Omental fat pad (tissue), 3 donors: ENCODE measurements at regions not wholly inside any gene's neighbourhood (a gene's known extent, or its start where the extent isn't known, plus 50 kb on each side); places are given as distances from the start of the nearest gene placed in this dataset.
"Not testable (repeated sequence)": the region's sequence is repeated elsewhere in the genome, so short reads cannot be mapped to it uniquely, and the experiment has no call there.

Source experiments
- ATAC-seq: fragments of 150-250 bp; one replicate; pipeline ENCODE4 v1.9.1; 2016; ENCODE audit warnings: mild to moderate bottlenecking, moderate library complexity; ENCODE audit not compliant: low FRiP score
- DNase-seq: peaks from one replicate; pipeline ENCODE4 v3.0.0-alpha.2; 2019; ENCODE audit warnings: low spot score
- CTCF ChIP-seq, 3 donors: fragments of 450-650 bp; IDR thresholded peaks; one replicate each; pipeline ENCODE4 v1.5.1; 2016 to 2017; ENCODE audit warnings: antibody characterized with exemption in 3 of 3, mild to moderate bottlenecking in 3 of 3, moderate library complexity in 2 of 3

- DNase-seq, result no peak
- TF ChIP-seq CTCF (IDR thresholded peaks at IDR 0.05), result no peak
- no peak for ATAC-seq
Observed at GRCh38 chr12:131402781-131403396, 308.0 kb upstream of the SFSWAP start.

- DNase-seq, result no peak
- ATAC-seq, result no peak
- TF ChIP-seq CTCF (IDR thresholded peaks at IDR 0.05), result no peak
Observed at GRCh38 chr12:131403676-131404075, 307.2 kb upstream of the SFSWAP start.

GRCh38 chr12:131404705-131405104 is 306.2 kb upstream of the SFSWAP start:
- no peak for DNase-seq
- ATAC-seq, result no peak
- no peak for TF ChIP-seq CTCF (IDR thresholded peaks at IDR 0.05)

GRCh38 chr12:131407221-131408035 is 303.5 kb upstream of the SFSWAP start:
- ATAC-seq (no peak), DNase-seq (no peak)
- no peak for TF ChIP-seq CTCF (IDR thresholded peaks at IDR 0.05)

GRCh38 chr12:131408036-131408365 is 302.9 kb upstream of the SFSWAP start:
- no peak for ATAC-seq
- no peak for TF ChIP-seq CTCF (IDR thresholded peaks at IDR 0.05)
- DNase-seq, result no peak

- TF ChIP-seq CTCF (IDR thresholded peaks at IDR 0.05), result no peak
- DNase-seq, result no peak
- no peak for ATAC-seq
Observed at GRCh38 chr12:131408484-131408883, 302.4 kb upstream of the SFSWAP start.

- TF ChIP-seq CTCF (IDR thresholded peaks at IDR 0.05), result no peak
- DNase-seq (no peak), ATAC-seq (no peak)
Observed at GRCh38 chr12:131409211-131409610, 301.7 kb upstream of the SFSWAP start.

- not testable (repeated sequence) for ATAC-seq, DNase-seq
Observed at GRCh38 chr12:131411827-131412226, 299.1 kb upstream of the SFSWAP start.
